ENCODE measurements at regions not wholly inside any gene's neighbourhood (a gene's known extent, or its start where the extent isn't known, plus 50 kb on each side); places are given as distances from the start of the nearest gene placed in this dataset.
"Not testable (repeated sequence)": the region's sequence is repeated elsewhere in the genome, so short reads cannot be mapped to it uniquely, and the experiment has no call there.

DNA sequence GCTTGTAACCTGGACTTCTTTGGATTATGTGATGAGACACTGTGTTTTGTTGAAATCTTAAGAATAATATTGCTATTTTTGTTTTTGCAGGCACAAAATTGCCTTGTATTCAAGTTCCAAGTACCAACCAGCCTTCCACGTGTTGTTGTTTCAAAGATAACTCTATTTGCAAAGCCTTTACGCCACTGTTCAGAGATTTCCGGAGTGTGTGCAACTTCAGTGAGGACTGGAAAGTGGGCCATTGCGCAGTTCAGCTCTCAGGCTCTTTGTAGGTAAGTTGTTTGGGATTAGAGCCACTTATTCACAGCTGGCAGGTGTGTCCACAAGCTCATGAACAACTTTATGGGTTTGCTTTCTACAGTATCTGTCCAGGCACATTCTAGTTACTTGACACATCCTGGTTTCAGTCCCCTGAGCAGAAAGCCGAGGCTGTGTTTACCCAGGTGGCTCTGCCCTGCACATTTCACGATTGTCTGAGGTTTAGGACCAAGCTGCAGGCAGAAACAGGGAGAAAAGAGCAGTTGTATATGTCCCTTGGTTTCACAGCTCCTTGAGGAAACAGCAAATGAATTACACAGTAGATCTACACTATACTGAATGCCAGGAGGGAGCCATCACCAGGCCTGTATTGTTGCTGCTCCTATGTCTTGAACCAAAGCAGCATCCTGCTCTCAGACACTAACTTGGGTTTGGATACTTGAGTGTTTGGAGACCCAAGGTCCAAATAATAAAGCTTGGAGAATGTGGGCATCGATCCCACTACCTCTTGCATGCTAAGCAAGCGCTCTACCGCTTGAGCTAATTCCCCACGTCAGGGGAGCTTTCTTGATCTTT is 136.1 kb upstream of the ZNF322 start:
- not testable (repeated sequence) for DNase-seq (ENCODE audit: low read depth in 4 of 4, low spot score in 3 of 4)

DNA sequence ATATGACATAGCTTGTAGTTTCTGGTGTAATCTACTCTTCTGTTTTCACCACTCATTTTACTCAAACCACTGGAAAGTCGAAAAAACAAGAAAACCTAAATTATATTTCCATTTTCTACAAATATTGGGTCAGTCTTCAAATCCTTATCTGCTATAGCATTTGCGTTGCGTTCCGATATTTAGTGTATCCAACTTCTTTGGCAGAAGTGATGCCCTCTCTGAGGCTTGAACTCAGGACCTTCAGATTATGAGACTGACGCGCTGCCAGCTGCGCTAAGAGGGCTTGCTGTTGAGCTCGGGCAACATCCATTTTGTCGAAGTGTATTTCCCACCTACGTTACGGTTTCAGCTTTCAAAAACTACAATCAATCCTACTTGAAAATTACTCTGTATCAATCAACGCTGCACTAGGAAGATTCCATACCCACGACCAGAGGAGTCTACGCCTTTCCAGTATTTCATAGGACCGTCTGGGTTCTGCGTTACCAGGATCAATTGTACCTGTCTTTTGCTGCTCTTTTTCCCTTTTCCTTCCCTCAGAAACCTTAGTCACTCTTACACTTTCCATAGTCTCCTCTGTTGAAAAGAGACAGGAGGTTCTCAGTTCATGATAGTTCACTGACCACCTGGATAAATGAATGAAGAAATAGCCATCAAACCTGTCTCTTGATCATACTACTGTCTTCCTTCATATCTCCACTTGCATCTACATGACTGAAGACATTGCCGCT is 140.5 kb upstream of the ZNF322 start:
- DNase-seq (ENCODE audit: low read depth in 4 of 4, low spot score in 3 of 4): not testable (repeated sequence)

DNA sequence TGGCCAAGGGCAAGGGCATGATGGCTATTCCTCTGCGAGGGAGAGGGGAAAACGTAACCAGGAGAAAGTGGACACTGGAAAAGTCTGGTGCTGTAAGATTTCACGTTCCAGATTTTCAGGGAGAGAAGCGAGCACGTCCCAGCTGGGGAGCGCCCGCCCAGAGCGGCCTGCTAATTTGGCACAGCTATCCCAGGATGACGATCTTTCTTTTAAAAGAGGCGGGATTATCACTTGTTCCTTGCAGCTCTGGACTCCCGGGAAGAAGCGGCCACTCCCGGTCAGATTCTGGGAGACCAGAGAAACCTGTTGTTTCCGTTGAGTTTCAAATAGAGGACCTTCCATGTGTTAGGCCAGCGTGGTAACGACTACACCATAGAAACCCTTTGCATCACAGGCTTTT is 144.2 kb upstream of the ZNF322 start:
- DNase-seq (ENCODE audit: low read depth in 4 of 4, low spot score in 3 of 4): not testable (repeated sequence)

DNA sequence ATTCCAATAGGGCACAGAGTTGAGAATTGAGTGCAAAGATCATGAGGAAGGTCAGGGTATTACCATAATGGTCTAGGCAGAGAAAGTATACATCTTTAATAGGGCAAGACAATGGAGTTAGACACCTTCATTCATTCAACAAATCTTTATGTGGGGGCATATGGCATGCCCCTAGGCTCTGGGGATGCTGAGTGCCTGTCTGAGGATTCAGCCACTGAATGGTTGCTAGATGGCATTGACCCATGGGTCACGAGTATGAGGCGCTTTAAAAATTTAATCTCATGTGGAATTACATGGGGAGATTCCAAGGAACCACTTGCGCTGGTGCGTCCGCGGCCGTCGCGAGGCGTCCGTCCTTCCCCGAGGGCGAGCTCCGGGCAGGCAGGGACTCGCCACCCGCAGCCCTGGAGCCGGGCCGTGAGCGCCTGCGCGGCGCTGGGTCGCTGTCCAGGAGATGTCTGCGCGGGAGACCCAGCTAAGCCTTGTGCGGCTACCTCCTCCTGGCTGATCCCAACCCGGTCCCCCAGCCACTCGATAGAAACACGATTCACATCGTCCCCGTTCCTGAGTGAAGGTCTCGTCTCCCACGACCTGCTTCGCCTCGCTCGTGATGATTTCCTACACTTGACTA is 152.1 kb upstream of the ZNF322 start:
- not testable (repeated sequence) for DNase-seq (ENCODE audit: low read depth in 4 of 4, low spot score in 3 of 4)

DNA sequence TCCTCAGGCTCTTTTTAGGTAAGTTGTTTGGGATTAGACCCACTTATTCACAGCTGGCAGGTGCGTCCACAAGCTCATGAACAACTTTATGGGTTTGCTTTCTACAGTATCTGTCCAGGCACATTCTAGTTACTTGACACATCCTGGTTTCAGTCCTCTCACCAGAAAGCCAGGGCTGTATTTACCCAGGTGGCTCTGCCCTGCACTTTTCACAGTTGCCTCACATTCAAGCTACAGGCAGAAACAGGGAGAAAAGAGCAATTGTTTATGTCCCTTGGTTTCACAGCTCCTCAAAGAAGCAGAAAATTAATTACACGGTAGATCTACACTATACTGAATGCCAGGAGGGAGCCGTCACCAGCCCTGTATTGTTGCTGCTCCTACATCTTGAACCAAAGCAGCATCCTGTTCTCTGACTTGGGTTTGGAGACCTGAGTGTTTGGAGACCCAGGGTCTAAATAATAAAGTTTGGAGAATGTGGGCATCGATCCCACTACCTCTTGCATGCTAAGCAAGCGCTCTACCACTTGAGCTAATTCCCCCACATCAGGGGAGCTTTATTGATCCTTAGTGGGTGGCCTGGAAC is 159.2 kb upstream of the ZNF322 start:
- not testable (repeated sequence) for DNase-seq (ENCODE audit: low read depth in 4 of 4, low spot score in 3 of 4)

DNA sequence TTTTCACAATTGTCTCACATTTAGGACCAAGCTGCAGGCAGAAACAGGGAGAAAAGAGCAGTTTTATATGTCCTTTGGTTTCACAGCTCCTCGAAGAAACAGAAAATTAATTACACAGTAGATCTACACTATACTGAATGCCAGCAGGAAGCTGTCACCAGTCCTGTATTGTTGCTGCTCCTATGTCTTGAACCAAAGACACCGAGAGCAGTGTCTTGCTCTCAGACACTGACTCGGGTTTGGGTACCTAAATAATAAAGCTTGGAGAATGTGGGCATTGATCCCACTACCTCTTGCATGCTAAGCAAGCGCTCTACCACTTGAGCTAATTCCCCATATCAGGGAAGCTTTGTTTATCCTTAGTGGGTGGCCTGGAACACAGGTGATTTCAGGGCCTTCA is 168.4 kb upstream of the ZNF322 start:
- not testable (repeated sequence) for DNase-seq (ENCODE audit: low read depth in 4 of 4, low spot score in 3 of 4)

DNA sequence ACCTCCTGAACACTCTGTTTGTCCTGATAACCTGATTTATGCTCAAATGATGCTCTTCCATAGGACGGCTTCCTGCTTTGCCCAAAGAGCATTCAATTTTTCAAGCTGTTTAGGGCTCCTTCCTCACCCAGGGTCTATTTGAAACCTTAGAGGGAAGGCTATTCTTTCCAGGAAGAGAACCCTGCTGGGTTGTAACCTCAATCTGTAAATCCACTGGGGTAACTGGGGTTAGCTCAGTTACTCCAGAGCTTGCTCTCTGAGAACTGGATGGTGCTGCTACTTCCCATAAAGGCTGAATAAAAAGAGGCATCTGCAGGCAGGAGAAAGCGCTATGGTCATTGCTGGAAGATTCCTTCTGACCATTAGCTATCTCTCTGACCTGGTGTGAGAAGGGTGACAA is 169.9 kb upstream of the ZNF322 start:
- DNase-seq (ENCODE audit: low read depth in 4 of 4, low spot score in 3 of 4): not testable (repeated sequence)

DNA sequence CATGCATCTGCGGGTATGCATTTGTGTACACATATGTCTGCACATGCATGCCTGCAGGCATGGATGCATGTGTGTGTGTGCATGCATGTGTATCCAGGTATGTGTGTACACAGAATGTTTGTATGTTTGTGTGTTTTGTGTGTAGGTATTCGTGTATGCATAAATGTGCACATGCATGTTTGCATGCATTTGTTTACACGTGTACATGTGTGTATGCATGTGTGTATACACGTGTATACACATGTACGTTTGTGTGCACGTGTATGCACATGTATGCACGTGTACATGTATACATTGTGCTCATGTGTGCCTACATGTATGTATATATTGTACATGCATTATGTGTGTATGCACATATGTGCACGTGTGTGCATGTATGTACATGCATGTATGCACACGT is 171.4 kb upstream of the ZNF322 start:
- DNase-seq (ENCODE audit: low read depth in 4 of 4, low spot score in 3 of 4): not testable (repeated sequence)

DNA sequence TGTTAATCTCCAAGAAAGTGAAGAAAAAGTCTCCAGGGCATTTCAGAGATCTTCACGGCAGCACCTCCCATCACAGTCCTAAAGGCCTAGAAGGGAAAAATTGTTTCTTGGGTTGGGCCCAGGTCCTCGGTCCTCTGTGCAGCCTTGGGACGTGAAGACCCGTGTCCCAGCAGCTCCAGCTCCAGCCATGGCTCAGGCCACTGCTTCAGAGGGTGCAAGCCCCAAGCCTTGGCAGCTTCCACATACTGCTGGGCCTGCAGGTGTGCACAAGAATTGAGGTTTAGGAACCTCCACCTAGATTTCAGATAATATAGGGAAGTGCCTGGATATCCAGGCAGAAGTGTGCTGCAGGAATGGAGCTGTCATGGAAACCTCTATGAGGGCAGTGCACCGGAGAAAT is 176.2 kb upstream of the ZNF322 start:
- DNase-seq (ENCODE audit: low read depth in 4 of 4, low spot score in 3 of 4): not testable (repeated sequence)

DNA sequence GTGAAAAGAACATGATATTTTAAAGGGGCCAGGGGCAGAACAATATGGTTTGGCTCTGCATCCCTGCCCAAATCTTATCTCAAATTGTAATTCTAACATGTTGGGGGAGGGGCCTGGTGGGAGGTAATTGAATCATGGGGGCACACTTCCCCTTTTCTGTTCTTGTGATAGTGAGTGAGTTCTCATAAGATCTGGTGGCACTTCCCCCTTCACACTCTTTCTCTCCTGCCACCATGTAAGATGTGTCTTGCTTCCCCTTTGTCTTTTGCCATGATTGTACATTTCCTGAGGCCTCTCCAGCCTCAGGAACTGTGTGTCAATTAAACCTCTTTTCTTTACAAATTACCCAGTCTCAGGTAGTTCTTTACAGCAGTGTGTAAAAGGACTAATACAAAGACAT is 177.1 kb upstream of the ZNF322 start:
- DNase-seq (ENCODE audit: low read depth in 4 of 4, low spot score in 3 of 4): not testable (repeated sequence)

DNA sequence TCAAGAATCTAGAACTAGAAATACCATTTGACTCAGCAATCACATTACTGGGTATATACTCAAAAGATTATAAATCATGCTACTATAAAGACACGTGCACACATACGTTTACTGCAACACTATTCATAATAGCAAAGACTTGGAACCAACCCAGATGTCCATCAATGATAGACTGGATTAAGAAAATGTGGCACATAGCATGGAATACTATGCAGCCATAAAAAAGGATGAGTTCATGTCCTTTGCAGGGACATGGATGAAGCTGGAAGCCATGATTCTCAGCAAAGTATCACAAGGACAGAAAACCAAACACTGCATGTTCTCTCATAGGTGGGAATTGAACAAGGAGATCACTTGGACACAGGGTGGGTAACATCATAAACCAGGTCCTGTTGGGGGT is 185.3 kb upstream of the ZNF322 start:
- not testable (repeated sequence) for DNase-seq (ENCODE audit: low read depth in 4 of 4, low spot score in 3 of 4)

DNA sequence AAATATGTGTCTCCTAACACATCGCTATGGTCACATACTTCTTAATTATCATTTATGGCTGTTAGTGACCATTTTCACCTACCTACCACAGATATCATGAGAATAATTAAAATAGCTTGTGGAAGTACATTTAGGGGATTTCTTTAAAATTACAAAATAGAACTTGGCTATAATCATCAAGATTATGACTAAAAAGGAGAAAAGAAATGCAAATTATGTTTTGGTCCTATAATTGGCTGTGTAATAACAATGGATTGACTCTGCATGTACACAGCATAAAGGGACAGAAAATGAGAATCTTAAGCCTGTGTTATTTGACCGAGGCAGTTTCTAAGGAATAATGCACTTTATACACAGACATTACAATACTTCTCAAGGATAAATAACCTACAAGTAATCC is 197.7 kb upstream of the ZNF322 start:
- DNase-seq (ENCODE audit: low read depth in 4 of 4, low spot score in 3 of 4): not testable (repeated sequence)

DNA sequence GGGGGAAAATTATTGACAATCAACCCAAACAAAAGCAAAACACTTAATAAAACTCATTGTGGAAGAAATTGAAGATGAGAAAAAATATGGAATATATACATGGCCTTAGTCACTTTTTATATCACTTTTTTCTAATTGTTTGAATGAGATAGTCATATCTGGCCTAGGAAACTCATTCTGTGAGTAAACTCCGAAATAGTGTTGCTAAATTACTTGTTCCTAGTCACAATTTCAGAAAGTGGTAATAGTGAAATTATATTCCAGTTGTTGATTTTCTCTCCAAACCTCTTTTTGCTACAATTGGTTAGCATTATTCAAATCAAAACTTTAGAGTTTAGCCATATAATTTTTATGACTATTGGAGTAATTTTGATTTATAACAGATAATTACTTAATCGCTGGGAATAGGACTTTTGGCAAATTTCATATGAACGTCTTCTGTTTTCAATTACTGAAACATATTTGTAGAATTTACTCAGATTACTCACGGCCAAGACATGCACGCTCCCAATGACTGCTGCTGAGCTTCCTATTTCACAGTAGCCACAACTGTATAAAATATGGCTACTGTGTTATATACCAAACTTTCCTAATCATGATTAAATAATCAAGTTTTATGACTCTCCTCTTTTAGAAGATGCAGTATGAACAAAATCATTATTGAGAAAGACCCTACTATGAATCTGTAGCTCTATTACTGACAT is 199.7 kb upstream of the ZNF322 start:
- not testable (repeated sequence) for DNase-seq (ENCODE audit: low read depth in 4 of 4, low spot score in 3 of 4)

DNA sequence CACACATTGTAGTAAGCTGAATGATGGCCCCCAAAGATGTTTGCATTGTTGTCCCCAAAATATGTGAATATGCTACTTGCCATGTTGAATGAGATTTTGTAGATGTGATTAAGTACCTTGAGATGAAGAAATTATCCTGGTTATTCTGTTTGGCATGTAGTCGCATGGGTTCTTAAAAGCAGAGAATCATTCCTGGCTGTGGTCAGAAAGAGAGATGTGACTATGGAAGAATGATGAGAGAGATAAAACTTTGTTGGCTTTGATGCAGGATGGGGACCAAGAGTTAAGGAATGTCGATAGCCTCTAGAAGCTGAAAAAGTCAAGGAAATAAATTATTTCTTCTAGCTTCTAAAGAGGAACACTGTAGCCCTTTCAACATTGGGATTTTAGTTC is 200.2 kb upstream of the ZNF322 start:
- DNase-seq (ENCODE audit: low read depth in 4 of 4, low spot score in 3 of 4): not testable (repeated sequence)

DNA sequence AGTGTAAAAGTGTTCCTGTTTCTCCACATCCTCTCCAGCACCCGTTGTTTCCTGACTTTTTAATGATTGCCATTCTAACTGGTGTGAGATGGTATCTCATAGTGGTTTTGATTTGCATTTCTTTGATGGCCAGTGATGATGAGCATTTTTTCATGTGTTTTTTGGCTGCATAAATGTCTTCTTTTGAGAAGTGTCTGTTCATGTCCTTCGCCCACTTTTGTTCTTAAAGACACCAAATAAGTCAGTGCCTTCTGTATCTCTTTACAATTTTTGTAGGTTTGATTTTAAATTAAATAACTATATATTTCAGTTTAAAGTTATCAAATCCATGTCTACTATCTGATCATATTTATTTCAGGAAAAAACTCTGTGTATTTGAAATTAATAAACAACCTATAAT is 202.4 kb upstream of the ZNF322 start:
- DNase-seq (ENCODE audit: low read depth in 4 of 4, low spot score in 3 of 4): not testable (repeated sequence)

DNA sequence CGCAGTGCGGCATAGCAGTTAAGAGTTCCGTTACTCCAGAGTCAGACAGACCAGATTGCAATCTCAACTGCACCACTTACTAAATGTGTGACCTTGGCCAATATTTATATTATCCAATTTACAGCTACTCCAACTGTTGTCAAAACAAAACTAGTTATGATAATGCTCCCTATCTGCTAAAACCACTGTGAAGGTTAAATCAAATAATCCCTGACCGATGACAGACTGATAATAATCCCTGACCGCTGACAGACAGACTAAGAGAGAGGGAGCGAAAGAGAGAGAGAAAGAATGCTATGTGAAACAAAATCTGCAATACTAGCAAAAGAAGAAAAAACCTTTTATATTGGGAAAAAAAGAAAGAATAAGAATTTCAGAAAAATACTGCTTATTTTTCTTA is 204.1 kb upstream of the ZNF322 start:
- not testable (repeated sequence) for DNase-seq (ENCODE audit: low read depth in 4 of 4, low spot score in 3 of 4)

DNA sequence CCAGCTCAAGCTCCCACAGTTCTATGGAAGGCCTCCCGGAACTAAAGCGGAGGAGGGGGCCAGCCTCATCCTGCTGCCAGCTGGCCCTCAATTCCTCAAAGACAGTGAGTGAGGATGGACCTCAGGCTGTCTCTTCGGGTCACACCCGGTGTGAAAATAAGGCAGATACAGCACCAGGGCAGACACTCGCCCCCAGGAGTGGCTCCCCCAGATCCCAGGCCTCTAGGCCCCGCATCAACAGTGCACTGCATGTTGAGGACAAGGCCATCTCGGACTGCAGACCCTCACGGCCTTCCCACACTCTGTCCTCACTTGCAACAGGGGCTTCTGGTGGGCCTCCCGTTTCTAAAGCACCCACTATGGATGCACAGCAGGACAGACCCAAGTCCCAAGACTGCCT is 239.2 kb upstream of the ZNF322 start:
- DNase-seq (ENCODE audit: low read depth in 4 of 4, low spot score in 3 of 4): not testable (repeated sequence)

DNA sequence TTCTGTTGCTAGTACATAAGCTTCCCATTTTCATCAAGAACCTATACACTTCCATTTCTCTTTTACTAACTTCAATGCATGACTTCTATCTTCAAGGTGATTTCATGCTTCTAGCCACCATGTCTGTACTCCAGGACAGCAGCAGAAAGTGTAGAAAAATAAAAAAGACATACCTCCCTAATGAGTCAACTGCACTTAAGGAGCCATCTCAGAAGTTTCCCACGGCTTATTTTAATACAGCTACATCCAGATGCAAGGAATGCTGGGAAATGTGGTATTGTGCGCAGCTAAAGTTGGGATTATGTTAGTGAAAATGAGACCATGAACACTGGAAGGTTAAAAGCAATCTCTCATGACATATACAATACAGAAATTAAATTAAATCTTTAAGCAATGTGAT is 264.7 kb upstream of the ZNF322 start:
- not testable (repeated sequence) for DNase-seq (ENCODE audit: low read depth in 4 of 4, low spot score in 3 of 4)

DNA sequence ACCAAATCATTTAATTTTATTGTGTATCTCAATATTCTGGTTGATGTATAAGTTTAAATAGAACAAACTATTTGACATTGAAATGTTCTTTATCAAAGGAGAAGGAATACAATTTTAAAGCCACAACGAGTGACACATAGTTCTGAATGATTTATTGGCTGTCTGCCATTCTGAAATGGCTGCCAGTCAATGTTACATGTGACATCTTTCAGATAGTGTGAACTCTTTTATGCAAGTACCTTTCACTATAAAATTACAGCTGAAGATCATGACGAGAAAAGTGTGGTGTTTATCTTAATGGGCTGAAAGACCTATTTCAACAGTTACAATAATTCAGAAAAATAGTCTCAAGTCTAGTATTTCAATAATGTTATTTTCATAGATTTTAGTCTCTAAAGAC is 268.6 kb upstream of the ZNF322 start:
- DNase-seq (ENCODE audit: low read depth in 4 of 4, low spot score in 3 of 4): not testable (repeated sequence)

DNA sequence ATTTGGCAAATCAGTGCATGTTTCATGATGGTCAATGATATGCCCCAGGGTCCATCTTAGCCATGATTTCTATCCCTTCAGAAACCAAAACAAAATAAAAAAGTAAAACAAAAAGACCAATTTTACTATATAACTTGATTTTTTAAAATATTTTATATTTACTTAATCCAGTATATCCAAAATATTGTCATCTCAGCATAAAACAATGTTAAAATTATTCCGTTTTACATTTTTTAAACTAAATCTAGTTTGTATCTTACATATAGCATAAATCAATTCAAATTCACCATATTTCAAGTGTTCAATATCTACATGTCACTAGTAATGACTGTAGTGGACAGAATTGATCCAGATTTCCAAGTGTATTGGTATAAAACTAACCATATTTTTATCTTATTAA is 277.7 kb upstream of the ZNF322 start:
- not testable (repeated sequence) for DNase-seq (ENCODE audit: low read depth in 4 of 4, low spot score in 3 of 4)

Measured in left renal pelvis (tissue), 4 donors.